Inferior parietal cortex (tissue), 1 donor: ENCODE measurements at regions not wholly inside any gene's neighbourhood (a gene's known extent, or its start where the extent isn't known, plus 50 kb on each side); places are given as distances from the start of the nearest gene placed in this dataset.
"Not testable (repeated sequence)": the region's sequence is repeated elsewhere in the genome, so short reads cannot be mapped to it uniquely, and the experiment has no call there.

Experiments used
- DNase-seq: peaks from one replicate; pipeline ENCODE4 v3.0.0-alpha.2; 2016; ENCODE audit errors: extremely low spot score

DNA sequence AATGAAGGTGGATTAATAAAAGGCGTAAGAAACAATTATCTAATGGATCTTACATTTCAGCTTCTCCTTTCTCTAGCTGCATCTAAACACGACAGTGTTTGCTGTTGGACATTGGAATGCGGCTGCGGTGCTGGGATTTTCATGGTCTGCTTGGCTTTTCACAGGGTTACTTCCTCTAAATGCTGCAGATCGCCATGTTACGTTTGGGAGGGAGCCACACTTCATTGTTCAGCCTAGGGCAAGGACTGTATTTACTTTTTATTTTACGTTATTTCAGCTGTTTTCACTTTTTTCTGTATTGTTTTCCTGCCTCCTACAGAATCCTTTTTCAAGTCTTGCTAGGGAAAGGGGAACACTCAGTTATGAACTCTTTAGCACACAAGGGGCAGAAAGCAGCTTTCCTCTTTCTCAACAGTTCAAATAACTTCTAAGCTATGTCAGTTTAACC, 97.9 kb upstream of the MTHFD1L start:
- DNase-seq, result no peak

DNA sequence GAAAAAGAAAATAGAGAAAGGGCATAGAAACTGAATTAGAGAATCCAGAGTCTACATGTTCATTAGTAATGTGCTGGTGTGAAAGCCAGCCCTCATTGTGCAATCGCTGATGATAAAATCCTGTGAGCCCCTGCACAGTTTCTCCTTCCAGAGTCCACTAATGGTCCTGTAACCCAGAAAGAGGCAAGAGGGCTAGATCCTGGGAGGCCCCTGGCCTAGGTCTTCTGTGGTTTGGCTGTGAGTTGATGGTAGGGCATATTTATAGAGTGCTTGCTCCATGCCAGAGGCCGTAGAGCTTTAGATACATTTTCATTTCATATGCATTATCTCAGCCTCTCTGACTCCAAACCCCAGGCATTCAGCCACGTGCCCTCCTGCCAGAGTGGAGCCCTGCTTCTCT, 94.9 kb upstream of the MTHFD1L start:
- no peak for DNase-seq

DNA sequence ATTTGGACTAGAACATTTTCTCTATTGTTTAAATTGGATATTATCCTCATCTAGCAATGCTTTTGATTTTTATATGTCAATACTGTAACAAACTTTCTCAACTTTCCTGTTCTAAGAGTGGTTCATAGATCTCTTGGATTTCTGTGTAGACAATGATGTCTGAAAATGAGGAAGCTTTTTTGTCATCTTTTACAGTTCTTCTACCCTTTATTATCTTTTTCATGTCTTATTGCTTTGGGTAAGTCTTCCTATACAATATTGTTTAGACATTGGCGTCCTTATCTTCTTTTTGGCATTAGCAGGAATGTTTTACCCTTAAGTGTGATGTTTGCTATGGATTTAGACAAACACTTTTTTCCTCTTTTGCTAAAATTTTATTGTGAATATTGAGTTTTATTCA, 91.5 kb upstream of the MTHFD1L start:
- no peak for DNase-seq

DNA sequence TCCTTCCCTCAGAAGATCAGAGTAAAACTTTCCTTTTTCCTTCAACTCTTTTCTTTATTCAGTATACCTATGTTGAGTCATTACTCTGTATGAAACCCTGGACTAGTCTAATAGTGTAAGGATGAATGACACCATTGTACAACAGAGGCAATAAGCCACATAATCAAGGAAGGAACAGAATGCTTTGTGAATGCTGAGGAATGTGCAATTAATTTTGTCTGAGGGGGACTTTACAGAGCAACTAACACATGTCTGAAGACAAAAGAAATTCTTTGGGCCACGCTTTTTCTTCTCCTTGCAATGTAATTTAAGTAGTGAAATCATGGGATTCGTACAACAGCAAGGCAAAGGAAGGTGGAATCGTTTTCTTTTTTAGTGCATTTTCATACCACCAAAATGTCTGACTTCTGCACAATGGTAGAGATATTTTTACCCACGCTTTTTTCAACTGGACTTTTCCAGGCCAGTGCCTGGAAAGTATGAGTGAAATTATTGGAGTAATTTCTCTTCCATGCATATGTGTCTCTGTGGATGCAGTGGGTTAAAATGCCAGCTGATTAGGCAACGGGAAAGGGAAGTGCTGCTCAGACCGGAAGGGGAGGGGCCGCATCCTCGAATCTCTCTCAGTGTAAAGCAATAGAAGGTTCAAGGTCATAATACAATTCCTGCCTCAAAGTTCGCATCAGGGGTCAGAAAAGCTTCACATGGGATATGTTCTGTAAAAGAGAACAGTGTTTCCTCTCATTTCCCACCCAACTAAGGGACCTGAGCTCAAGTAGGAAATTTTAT, 89.9 kb upstream of the MTHFD1L start:
- DNase-seq, result no peak

DNA sequence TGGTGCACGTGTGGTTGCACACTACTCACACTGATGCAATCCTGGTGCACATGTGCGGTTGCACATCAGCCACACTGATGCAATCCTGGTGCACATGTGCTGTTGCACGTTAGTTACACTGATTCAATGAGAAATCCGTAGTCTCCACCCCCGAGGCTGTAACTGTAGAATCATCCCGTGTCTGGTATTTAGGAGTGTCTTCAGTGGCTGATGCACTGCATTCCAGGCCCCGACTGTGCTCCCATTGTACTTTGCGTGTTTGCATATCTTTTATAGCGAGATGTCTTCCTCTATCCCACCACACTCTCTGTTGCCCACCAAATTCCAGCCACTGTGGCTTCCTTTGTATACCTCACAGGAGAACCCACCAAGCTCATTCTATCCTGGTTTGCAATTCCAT, 87.8 kb upstream of the MTHFD1L start:
- no peak for DNase-seq

DNA sequence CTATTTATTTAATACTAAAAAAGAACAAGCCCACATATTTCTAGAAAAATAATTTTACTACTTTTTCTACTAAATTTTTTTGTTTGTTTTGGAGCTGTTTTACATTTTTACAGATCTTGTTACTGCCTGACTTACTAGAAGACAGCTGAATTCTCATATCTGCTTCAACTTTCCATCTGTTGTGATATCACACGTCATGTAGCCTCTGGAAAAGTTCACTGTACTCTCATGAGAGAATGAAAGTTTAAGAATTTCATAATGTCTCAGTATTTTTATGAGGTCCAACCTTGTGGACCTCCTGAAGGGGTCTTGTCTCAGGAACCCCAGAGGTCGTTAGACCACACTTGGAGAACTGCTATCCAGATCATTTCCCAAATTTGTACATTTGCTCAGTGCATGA, 81.7 kb upstream of the MTHFD1L start:
- no peak for DNase-seq

DNA sequence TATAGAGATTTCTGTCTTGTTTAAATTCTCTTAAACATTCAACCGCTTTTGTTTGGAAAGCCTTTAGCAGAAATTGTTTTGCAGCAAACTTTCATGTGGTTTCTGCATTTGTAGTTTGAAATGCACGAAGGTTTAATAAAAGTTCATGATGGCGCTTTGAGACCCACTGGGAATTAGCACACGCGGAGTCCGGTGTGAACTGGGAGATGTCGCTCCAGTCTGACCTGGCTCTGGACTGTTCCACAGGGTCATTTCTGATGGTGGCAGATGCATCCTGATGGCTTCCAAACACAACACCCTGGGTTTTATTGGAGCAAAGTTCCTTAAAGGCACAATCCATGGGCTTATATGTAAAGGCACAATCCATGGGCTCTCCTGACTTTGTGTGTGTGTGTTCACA, 78.1 kb upstream of the MTHFD1L start:
- DNase-seq, result no peak

DNA sequence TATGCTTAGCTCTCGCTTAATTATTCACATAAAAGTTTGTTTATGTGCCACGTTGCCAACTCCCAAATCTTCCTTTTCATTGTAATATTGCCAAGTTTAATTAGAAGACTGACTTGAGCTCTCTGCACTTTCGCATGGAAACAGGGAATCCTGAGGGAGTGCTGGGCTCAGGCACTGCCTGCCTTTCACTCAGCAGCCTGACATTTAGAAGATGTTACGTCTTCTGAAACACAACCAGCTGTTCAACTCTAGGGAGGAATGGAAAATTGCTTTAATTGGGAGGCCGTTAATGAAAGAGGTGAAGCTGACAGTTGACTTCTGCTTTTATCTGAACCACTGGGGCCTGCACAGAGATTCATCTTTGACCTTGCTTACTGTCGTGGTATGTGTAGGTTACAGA, 77.4 kb upstream of the MTHFD1L start:
- no peak for DNase-seq

DNA sequence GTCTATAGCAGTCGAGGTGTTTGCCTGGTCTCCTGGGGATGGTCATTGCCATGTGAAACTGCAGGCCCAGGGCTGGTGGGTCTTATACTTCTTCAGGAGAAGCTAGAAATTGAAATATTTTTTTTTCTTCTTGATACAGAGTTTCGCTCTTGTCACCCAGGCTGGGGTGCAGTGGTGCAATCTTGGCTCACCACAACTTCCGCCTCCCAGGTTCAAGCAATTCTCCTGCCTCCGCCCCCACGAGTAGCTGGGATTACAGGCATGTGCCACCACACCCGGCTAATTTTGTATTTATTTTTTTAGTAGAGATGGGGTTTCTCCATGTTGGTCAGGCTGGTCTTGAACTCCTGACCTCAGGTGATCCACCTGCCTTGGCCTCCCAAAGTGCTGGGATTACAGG, 75.6 kb upstream of the MTHFD1L start:
- not testable (repeated sequence) for DNase-seq

DNA sequence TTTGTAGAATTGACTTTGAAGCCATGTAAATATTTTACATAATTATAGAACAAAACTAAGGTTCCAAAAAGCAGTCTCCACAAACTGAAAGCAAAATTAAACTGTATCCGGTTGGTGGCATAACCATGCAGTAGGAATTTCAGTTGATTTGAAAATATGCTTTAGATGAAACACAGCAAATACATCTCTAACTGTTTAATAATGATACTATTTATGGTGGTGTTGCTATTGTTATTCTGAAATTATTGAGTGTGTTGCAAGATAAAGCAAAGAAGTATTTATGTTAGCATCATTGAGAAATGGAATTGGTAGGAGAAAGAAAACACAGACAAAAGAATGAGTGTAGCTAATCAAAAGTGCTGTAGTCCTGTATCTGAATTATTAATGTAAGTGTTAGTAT, 73.8 kb upstream of the MTHFD1L start:
- no peak for DNase-seq

DNA sequence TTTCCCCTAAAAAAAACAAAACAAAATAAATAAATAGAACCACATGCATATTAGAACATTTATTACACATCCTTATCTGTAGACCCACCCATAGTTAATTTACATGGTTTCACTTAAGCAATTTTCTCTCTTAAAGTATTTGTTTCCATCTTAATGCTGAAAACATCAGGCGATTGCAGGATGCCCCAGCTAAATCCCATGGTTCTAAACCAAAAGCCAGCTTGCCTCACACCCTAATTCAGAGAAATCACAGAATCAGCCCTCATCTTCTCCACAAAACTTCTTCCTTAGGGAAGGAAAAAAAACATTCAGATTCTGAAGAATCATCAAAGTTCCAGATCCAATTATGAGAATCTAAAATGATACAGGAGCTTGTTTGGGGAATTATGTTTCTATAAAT, 67.6 kb upstream of the MTHFD1L start:
- DNase-seq, result no peak

DNA sequence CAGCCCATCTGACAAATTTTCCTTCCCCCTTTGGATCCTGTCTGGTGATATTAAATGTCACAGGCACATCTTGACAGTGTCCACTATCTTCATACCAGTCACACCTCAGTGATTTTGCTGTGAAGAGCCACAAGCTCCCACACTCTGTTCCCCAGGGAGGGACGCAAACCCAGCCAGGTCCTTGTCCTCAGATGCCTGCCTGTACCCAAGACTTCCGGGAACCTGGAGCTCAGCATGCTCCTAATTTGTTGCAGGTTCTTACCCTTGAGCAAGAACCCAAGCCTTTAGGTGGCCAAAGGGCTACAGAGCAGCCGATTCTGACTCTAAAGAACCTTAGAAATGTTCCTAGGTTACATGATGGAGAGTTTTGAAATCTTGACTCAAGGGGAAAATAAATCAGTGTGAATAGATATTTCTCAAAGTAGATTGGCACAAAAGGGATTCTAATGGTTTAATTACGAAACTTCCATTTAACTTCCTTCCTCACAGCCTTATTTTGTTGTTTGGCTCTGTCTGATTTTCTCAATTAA, 66.2 kb upstream of the MTHFD1L start:
- DNase-seq, result no peak

DNA sequence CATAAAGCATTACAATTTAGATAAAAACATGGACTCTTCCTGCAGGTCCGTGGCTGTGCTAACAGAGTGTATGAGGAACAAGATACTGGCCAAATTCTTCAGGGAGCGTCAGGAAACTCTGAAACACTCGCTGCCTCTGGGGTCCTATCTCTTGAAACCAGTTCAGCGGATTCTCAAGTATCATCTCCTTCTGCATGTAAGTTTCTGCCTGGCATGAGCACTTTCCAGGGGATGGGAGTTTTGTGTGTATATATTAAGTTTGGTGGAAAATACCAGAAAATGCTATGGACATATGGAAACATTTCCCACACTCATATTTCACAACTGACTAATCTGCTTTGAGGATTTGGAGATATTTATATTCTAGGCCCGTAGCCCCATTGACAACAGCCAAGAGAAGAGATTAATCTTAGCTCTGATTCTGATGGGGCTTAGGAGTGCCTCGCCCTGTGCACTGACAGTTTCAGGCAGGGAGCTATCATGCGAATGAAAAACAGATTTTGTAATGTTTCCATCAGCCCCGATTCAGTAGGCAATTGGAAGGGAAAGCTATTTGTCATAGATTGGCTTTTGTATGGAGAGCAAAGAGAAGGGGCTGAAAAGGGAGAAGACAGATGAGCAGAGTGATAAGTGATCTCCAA, 64.7 kb upstream of the MTHFD1L start:
- no peak for DNase-seq

DNA sequence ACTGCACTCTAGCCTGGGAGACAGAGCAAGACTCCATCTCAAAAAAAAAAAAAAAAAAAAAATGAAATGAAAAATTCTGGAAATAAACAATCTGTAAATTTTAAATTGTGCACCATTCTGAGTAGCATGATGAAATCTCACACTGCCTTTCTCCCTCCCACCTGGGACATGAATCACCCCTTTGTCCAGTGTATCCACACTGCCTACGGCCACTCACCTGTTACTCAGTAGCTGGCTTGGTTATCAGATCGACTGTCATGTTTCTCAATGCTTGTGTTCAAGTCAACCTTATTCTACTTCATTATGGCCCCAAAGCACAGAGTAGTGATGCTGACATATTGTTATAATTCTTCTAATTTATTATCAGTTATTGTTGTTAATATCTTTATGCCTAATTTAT, 58.7 kb upstream of the MTHFD1L start:
- DNase-seq, result no peak

DNA sequence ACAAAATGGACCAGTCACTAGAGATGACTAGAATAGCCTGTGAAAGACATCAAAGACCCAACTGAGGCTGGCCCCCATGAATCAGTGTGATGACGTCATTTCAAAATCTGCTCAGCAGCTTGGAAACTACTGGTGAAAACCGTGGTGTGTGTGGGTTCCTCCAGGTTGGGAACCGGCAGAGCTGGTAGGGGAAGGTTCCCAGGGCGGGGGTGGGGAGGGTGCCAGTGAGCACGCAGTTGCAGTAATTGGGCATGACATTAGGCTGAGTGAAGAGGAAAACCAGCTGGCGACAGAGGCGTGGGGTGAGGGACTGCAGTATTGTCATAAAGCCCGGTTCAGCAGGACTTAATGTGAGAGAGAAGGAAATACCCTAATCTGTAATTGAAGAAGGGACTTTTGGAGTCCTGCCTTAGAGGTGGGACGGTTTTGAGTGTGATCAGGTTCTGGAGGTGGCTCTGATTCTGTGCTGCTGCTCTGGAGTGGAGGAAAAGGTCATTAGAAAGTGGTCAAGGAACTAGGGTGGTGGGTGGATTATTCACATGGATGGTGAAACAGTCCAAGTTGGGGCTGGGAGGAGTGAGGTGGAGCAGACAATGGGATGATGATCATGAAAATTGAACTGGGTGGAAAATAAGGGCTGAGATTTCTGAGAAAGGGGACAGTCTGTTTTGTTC, 52.0 kb upstream of the MTHFD1L start:
- DNase-seq, result peak; percentile 9

DNA sequence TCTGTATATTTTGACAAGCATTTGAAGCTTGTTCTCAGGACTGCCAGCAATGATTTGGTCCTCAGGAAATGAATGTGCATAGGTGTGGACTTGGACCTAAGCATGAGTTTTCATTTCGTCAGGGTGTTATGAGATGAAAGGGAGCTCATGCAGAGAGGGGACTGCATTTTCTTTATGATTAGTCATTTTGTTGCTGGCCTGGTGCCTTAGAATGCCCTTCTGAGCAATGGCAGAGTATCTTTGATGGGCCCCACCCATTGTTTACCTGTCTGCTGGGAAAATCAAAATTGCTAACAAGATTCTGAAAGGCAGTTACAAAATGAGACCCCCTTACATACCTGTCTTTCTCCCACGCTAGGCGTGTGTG, 51.5 kb upstream of the MTHFD1L start:
- DNase-seq, result peak; percentile 11
